PC-3 (cell line): ENCODE measurements at regions not wholly inside any gene's neighbourhood (a gene's known extent, or its start where the extent isn't known, plus 50 kb on each side); places are given as distances from the start of the nearest gene placed in this dataset.

Experiments
- EZH2 ChIP-seq: fragments of 300-600 bp; sonication (generic); IDR thresholded peaks from one replicate; pipeline ENCODE4 v1.6.1; 2017; ENCODE audit warnings: antibody characterized with exemption, mild to moderate bottlenecking, low read length; ENCODE audit not compliant: unreplicated experiment
- TF ChIP-seq, protein P1 (sequence below): fragments of 300-600 bp; sonication (generic); conservative IDR thresholded peaks from 2 replicates; pipeline ENCODE4 v1.5.1; 2017; ENCODE audit warnings: antibody characterized with exemption, low read depth, mild to moderate bottlenecking, low read length

DNA sequence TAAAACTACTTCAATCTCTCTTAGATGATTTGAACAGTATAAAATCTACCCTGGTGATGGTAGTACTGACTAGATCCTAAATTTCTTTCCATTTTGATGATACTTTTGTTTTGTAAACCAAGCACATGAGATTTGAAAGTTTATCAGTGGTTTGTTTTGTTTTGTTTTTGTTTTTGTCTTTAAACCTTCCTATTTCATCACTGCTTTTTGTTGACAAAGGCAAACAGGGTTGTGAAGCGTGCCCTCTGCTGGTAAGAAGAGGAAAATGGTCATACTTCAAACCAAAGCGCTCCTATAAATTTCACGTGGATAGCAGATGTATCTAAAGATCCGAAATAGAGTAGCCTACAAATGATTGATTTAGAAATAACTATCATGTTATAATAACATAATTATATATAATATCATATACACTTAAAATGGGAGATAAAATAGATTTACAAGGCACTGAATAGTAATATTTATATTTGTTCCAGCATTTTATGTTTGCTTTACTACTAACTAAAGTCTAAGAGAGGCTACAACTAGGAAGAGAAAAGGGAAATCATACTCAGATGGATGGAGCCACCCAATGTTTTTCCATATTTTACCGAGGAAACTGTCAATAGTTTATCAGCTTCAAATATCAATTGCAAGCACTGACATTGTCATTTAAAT lies 254.0 kb upstream of the USP15 start:
- TF ChIP-seq, protein P1, sequence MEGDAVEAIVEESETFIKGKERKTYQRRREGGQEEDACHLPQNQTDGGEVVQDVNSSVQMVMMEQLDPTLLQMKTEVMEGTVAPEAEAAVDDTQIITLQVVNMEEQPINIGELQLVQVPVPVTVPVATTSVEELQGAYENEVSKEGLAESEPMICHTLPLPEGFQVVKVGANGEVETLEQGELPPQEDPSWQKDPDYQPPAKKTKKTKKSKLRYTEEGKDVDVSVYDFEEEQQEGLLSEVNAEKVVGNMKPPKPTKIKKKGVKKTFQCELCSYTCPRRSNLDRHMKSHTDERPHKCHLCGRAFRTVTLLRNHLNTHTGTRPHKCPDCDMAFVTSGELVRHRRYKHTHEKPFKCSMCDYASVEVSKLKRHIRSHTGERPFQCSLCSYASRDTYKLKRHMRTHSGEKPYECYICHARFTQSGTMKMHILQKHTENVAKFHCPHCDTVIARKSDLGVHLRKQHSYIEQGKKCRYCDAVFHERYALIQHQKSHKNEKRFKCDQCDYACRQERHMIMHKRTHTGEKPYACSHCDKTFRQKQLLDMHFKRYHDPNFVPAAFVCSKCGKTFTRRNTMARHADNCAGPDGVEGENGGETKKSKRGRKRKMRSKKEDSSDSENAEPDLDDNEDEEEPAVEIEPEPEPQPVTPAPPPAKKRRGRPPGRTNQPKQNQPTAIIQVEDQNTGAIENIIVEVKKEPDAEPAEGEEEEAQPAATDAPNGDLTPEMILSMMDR, result peak; percentile 80
- TF ChIP-seq EZH2, result no peak
